Testis (tissue), 2 donors: ENCODE measurements at regions not wholly inside any gene's neighbourhood (a gene's known extent, or its start where the extent isn't known, plus 50 kb on each side); places are given as distances from the start of the nearest gene placed in this dataset.
"Not testable (repeated sequence)": the region's sequence is repeated elsewhere in the genome, so short reads cannot be mapped to it uniquely, and the experiment has no call there.

Experiments
- DNase-seq: peaks from one replicate; pipeline ENCODE4 v3.0.0-alpha.2; 2019
- H3K27ac ChIP-seq, 2 donors: fragments of 200-600 bp; sonication (generic); one replicate each; pipeline ENCODE4 v1.5.1; 2019
- H3K27me3 ChIP-seq: fragments of 200-600 bp; sonication (generic); one replicate; pipeline ENCODE4 v1.5.1; 2019
- H3K36me3 ChIP-seq: fragments of 200-600 bp; sonication (generic); one replicate; pipeline ENCODE4 v1.5.1; 2017; ENCODE audit warnings: low read depth; ENCODE audit errors: missing control alignments
- H3K4me1 ChIP-seq: fragments of 200-600 bp; sonication (generic); one replicate; pipeline ENCODE4 v1.5.1; 2019
- H3K4me3 ChIP-seq, 2 donors: fragments of 200-600 bp; sonication (generic); one replicate each; pipeline ENCODE4 v1.5.1; 2017 to 2019
- H3K9me3 ChIP-seq: fragments of 200-600 bp; sonication (generic); one replicate; pipeline ENCODE4 v1.5.1; 2017
- POLR2A ChIP-seq: fragments of 450-650 bp; IDR thresholded peaks from one replicate; pipeline ENCODE4 v1.6.1; 2017; ENCODE audit warnings: antibody characterized with exemption, mild to moderate bottlenecking, moderate library complexity
- WGBS, 2 donors: methylation state at CpG; one replicate each; pipeline ENCODE4 v1.1.5; 2018; 5-methylcytosine and 5-hydroxymethylcytosine counted together
- intact Hi-C: fragments of 100-400 bp; cut with DNase I; formaldehyde crosslinking; loops from one replicate; pipeline ENCODE4 v1.15.1; 2023; ENCODE audit warnings: low total_unique reads
- TF ChIP-seq, protein P1 (sequence below), 3 experiments: fragments of 450-650 bp in 2 of 3; fragments of 200-600 bp in 1 of 3; sonication (generic) in 1 of 3; IDR thresholded peaks; one replicate each; pipeline ENCODE4 v1.5.1; 2016 to 2019; ENCODE audit warnings: antibody characterized with exemption in 3 of 3, mild to moderate bottlenecking in 2 of 3, moderate library complexity in 1 of 3

- TF ChIP-seq, protein P1, sequence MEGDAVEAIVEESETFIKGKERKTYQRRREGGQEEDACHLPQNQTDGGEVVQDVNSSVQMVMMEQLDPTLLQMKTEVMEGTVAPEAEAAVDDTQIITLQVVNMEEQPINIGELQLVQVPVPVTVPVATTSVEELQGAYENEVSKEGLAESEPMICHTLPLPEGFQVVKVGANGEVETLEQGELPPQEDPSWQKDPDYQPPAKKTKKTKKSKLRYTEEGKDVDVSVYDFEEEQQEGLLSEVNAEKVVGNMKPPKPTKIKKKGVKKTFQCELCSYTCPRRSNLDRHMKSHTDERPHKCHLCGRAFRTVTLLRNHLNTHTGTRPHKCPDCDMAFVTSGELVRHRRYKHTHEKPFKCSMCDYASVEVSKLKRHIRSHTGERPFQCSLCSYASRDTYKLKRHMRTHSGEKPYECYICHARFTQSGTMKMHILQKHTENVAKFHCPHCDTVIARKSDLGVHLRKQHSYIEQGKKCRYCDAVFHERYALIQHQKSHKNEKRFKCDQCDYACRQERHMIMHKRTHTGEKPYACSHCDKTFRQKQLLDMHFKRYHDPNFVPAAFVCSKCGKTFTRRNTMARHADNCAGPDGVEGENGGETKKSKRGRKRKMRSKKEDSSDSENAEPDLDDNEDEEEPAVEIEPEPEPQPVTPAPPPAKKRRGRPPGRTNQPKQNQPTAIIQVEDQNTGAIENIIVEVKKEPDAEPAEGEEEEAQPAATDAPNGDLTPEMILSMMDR (IDR thresholded peaks at IDR 0.05), result no peak
- TF ChIP-seq POLR2A, result no peak
- no peak for DNase-seq
- Histone ChIP-seq H3K27ac (no peak overlapping the region), H3K4me1 (no peaks in the 10 kb centered on the region), H3K36me3 (no peaks in the 10 kb centered on the region), H3K9me3 (no peaks in the 10 kb centered on the region), H3K4me3 (no peak overlapping the region), H3K27me3 (no peaks in the 10 kb centered on the region)
- intact Hi-C loops, result no loop called here
- 51 to 69% methylated on average over 2 of the region's 2 CpGs for WGBS, 2 donors
Observed at GRCh38 chr5:50501491-50502228, 60.6 kb upstream of the EMB start.

DNA sequence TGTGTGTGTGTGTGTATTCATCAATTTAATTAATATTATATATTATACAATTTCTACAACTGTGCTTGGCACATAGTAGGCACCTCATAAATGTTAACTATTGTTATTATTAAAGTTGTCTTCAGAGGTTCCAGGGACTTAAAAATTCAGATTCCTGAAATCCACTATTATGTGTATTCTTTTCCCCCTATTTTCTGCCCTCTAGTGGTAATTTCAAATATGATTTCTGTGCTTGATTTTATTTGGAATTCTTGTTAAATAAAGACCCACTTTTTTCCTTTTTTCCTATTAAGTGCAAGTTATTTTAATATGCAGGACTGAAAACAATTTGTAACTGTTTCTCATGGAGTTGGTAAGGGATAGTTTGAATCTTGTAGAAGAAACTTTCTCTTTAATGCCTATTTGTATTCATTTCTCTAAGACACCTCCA, 72.0 kb upstream of the EMB start:
- H3K27ac ChIP-seq, H3K9me3 ChIP-seq, intact Hi-C loops, DNase-seq, H3K27me3 ChIP-seq, H3K4me1 ChIP-seq, H3K4me3 ChIP-seq, H3K36me3 ChIP-seq: not testable (repeated sequence)
- TF ChIP-seq, protein P1 (IDR thresholded peaks at IDR 0.05), result peak in 1 of 3 experiments; percentile 44

DNA sequence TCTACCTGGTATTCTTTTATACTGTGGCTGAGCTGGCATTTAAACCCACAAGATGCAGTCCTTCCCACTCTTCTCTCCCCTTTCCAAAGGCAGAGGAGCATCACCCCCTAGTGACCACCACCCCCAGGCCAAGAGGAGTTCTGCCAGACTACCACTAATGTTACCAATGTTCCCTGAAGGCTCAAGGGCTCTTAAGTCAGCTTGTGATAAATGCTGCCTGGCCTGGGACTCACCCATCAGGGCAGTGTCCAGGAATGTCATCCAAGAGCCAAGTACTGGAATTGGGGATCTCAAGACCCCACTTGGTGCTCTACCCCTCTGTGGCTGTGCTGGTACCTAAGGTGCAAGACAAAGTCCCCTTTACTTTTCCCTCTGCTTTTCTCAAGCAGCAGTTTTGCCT, 80.0 kb upstream of the EMB start:
- intact Hi-C loops, H3K9me3 ChIP-seq, H3K36me3 ChIP-seq, H3K4me3 ChIP-seq, H3K27me3 ChIP-seq, H3K4me1 ChIP-seq, DNase-seq, H3K27ac ChIP-seq: not testable (repeated sequence)

GRCh38 chr5:50527514-50528060, 86.5 kb upstream of the EMB start:
- intact Hi-C loops, H3K9me3 ChIP-seq, H3K36me3 ChIP-seq, H3K27ac ChIP-seq, DNase-seq, H3K27me3 ChIP-seq, H3K4me3 ChIP-seq, H3K4me1 ChIP-seq: not testable (repeated sequence)
- WGBS, 2 donors, result 72 to 77% methylated on average over 3 of the region's 3 CpGs

- Histone ChIP-seq H3K4me3 (no peak overlapping the region), H3K27ac (no peak overlapping the region), H3K36me3 (no peaks in the 10 kb centered on the region), H3K27me3 (no peaks in the 10 kb centered on the region), H3K9me3 (no peaks in the 10 kb centered on the region), H3K4me1 (no peaks in the 10 kb centered on the region)
- 70 to 76% methylated on average over 6 of the region's 6 CpGs for WGBS, 2 donors
- TF ChIP-seq POLR2A, result no peak
- TF ChIP-seq, protein P1 (IDR thresholded peaks at IDR 0.05), result no peak
- intact Hi-C loops, result no loop called here
- DNase-seq, result no peak
Observed at GRCh38 chr5:50535393-50535792, 94.3 kb upstream of the EMB start.

- H3K9me3 ChIP-seq, H3K4me1 ChIP-seq, H3K36me3 ChIP-seq, H3K4me3 ChIP-seq, intact Hi-C loops, H3K27ac ChIP-seq, DNase-seq, H3K27me3 ChIP-seq: not testable (repeated sequence)
- WGBS, 2 donors, result 69 to 82% methylated on average over 1 of the region's 1 CpG
Observed at GRCh38 chr5:50537534-50537933, 96.4 kb upstream of the EMB start.
